Glutamatergic neuron (in vitro differentiated cells): ENCODE measurements at regions not wholly inside any gene's neighbourhood (a gene's known extent, or its start where the extent isn't known, plus 50 kb on each side); places are given as distances from the start of the nearest gene placed in this dataset.

Source experiments
- DNase-seq: peaks from one replicate; pipeline ENCODE4 v3.0.0; 2022
- H3K27ac Mint-ChIP-seq: one replicate; pipeline ENCODE4 v1.8.0; 2020; ENCODE audit warnings: mild to moderate bottlenecking, mixed read lengths, inconsistent platforms; ENCODE audit not compliant: unreplicated experiment
- H3K27me3 Mint-ChIP-seq: one replicate; pipeline ENCODE4 v1.8.0; 2020; ENCODE audit warnings: mild to moderate bottlenecking, moderate library complexity, mixed read lengths, inconsistent platforms; ENCODE audit not compliant: unreplicated experiment
- H3K36me3 Mint-ChIP-seq: one replicate; pipeline ENCODE4 v1.8.0; 2020; ENCODE audit warnings: mild to moderate bottlenecking, mixed read lengths, inconsistent platforms; ENCODE audit not compliant: unreplicated experiment
- H3K4me1 Mint-ChIP-seq: one replicate; pipeline ENCODE4 v1.8.0; 2020; ENCODE audit warnings: mild to moderate bottlenecking, low read depth, mixed read lengths, inconsistent platforms; ENCODE audit not compliant: unreplicated experiment
- H3K4me3 Mint-ChIP-seq: one replicate; pipeline ENCODE4 v1.8.0; 2020; ENCODE audit warnings: mild to moderate bottlenecking, mixed read lengths, inconsistent platforms; ENCODE audit not compliant: unreplicated experiment
- H3K9me3 Mint-ChIP-seq: one replicate; pipeline ENCODE4 v1.8.0; 2020; ENCODE audit warnings: mild to moderate bottlenecking, moderate library complexity, mixed read lengths, inconsistent platforms; ENCODE audit not compliant: unreplicated experiment
- CTCF ChIP-seq: fragments of 200-600 bp; sonication (generic); IDR thresholded peaks from one replicate; pipeline ENCODE4 v1.5.0; 2021; ENCODE audit not compliant: partially characterized antibody, unreplicated experiment

DNA sequence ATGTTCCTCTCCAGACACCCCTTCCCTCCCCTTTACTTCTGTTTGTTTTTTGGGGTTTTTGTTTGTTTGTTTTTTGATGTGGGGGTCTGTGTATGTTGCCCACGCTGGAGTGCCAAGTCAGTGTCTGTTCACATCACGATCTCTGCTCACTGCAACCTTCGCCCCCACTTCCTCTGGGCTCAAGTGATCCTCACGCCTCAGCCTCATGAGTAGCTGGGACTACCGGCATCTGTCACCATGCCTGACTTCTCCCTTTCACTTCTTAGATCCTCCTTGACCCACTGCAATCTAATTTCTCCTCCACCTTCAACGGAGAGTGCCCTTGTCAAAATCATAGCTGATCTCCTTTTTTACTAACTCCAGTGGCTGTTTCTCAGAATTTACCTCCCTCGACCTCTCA is 100.7 kb upstream of the KIF26B start:
- Mint-ChIP-seq H3K4me1 (peaks cover 12% of the 10 kb centered on the region), H3K27ac (no peak overlapping the region), H3K9me3 (peaks cover 6% of the 10 kb centered on the region), H3K36me3 (peaks cover 8% of the 10 kb centered on the region), H3K4me3 (no peak overlapping the region), H3K27me3 (peaks cover 2% of the 10 kb centered on the region)
- no peak for TF ChIP-seq CTCF
- DNase-seq, result no peak

DNA sequence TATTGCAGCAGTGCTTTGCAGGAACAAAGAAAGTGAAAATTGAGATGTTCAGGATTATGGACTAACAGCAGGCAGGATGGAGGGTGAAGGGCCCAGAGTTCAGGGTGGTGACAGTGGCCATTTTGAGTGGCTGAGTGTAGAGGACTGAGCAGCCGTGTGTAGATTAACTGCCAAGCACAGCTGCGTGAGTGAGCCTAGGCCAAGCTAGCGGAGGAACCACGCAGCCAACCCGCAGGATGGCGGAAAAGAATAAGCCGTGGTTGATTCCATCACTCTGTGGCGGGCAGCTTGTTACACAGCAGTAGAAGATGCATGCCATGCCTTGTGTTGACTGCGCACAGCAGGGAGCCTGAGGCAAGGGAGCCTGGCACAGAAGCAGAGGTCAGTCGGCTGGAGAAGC is 102.5 kb upstream of the KIF26B start:
- H3K27me3 Mint-ChIP-seq, result peaks cover 4% of the 10 kb centered on the region
- TF ChIP-seq CTCF, result no peak
- no peak overlapping the region for H3K4me3 Mint-ChIP-seq
- H3K4me1 Mint-ChIP-seq, result peaks cover 12% of the 10 kb centered on the region
- peaks cover 6% of the 10 kb centered on the region for H3K9me3 Mint-ChIP-seq
- no peak overlapping the region for H3K27ac Mint-ChIP-seq
- H3K36me3 Mint-ChIP-seq, result peaks cover 8% of the 10 kb centered on the region
- DNase-seq, result no peak

DNA sequence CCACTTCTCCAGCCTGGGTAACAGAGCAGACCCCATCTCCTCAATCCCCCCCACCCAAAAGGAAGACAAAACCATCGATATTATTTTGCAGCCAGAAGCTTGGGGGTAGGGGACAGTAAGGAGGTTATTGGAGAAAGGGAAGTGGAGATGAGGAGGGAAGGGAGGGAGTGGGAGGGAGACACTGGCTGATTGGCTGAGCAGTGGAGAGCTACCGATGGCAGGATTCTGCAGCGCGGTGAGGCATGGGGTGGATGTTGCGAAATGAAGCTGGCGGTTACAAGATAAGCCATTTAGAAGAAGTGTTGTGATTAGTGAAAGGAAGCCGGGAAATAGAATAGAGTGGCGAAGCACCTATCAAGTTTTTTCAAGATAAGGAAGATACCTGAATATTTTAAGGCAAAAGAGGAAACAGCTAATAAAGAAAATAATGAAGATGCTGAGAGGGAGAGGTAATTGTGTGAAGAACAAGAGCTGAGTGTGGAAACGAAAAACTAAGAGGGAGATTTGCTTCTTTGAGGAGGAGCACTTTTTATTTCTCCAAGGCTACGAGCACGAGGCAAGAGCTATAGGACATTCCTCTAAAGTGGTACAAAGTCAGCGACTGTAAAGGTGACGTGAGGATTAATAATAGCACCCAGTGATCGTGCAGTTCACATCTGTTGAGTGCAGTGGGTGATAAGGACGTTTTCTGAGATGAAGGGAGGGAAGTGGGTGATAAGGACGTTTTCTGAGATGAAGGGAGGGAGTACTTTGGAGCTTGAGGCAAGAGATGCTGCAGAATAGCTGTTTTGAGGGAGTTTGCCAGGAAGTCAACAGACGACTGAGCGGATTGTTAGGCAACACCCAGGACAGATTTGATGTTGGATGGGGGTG is 103.2 kb upstream of the KIF26B start:
- peaks cover 8% of the 10 kb centered on the region for H3K36me3 Mint-ChIP-seq
- H3K27me3 Mint-ChIP-seq, result peaks cover 6% of the 10 kb centered on the region
- peaks cover 16% of the 10 kb centered on the region for H3K4me1 Mint-ChIP-seq
- H3K27ac Mint-ChIP-seq, result no peak overlapping the region
- no peak for DNase-seq
- no peak for TF ChIP-seq CTCF
- peaks cover 6% of the 10 kb centered on the region for H3K9me3 Mint-ChIP-seq
- H3K4me3 Mint-ChIP-seq, result no peak overlapping the region

DNA sequence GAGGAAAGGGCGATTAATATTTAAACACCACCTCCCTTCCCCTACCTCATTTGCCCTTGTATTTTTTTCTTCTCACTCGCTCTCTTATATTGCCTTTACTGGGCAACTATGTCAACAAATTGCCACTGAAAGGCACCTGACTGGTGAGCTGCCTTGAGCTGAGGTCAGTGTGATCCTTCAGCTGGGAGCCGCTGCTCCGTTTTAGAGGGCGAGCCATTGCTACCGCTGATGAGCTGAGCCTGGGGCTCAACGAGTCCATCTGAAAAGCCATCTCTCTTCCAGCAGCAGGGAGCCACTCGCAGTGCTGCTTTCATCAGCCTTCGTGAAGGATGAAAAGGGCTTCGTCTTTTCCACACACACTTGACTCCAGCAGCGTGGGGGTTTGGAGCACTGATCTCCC is 108.0 kb upstream of the KIF26B start:
- H3K27ac Mint-ChIP-seq, result peak overlapping the region; percentile 45
- no peak for TF ChIP-seq CTCF

GRCh38 chr1:245046315-245046714 is 108.5 kb upstream of the KIF26B start:
- no peak for TF ChIP-seq CTCF
- Mint-ChIP-seq H3K4me3 (peak overlapping the region; percentile 53), H3K4me1 (peaks cover 11% of the 10 kb centered on the region), H3K9me3 (peaks cover 6% of the 10 kb centered on the region), H3K27me3 (peaks cover 6% of the 10 kb centered on the region), H3K27ac (peak overlapping the region; percentile 45), H3K36me3 (no peaks in the 10 kb centered on the region)
- peak; percentile 52 for DNase-seq

More for the DNA sequence above, 108.0 kb upstream of the KIF26B start:
- peaks cover 15% of the 10 kb centered on the region for H3K4me1 Mint-ChIP-seq
- peaks cover 8% of the 10 kb centered on the region for H3K9me3 Mint-ChIP-seq
- H3K27me3 Mint-ChIP-seq, result peaks cover 6% of the 10 kb centered on the region
- DNase-seq, result peak; percentile 32
- no peaks in the 10 kb centered on the region for H3K36me3 Mint-ChIP-seq
- H3K4me3 Mint-ChIP-seq, result peak overlapping the region; percentile 53
